ENCODE measurements at regions not wholly inside any gene's neighbourhood (a gene's known extent, or its start where the extent isn't known, plus 50 kb on each side); places are given as distances from the start of the nearest gene placed in this dataset.
"Not testable (repeated sequence)": the region's sequence is repeated elsewhere in the genome, so short reads cannot be mapped to it uniquely, and the experiment has no call there.

DNA sequence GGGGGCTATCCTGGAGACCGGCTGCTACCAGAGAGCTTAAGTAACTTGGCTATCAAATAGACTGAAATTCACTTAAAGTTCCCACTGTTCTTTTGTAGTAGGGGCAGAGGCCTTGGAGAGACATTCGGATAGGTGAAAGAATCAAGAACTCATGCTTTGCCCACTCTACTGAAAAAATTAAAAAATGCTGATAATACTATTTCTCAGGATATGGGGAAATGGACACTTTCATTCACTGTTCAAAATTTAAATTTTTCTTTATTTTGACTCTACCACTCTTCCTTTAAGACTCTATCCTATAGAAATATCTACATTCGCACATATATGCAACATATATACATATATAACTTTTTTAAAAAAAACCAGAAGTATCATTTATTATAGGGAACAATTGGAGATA, 117.8 kb upstream of the CHD6 start:
- in situ Hi-C loops (cut with HindIII; ENCODE audit: low sequenced_read_pairs) = no loop called here

DNA sequence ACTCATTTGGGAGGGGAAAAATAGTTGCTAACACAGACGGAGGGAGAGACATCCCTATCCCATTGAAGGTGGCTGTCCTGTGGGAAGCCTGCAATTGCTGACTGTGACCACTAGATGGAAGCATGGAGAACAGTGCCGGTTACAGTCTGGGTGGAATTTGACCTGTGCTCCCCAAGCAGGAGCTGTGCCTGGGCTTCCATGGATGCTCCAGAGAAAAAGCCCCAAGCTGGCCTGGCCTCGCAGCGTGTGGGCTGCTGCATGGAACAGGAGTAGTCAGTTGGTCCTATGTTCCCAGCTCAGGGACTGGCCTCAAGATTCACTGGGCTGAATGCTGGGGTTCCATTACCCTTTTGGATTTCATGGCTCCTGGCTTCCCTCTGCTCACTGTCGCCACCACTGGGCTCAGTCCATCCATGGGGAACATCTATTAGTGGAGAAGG, 116.3 kb upstream of the CHD6 start:
- in situ Hi-C loops (cut with HindIII; ENCODE audit: low sequenced_read_pairs) = no loop called here

DNA sequence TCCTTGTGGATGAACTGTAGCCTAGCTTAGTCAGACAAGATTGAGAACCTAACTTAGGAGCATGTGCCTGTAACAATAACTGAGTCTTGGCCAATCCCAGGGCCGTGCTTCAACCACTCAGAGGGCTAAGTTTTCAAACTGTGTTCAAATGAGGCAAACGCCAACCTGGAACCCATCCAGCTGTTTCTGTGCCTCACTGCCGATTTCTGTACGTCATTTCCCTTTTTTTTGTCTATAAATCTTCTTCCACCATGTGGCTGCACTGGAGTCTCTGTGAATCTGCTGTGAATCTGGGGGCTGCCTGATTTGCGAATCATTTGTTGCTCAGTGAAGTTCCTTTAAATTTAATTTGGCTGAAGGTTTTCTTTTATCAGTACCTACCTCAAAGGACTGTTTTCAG, 115.0 kb upstream of the CHD6 start:
- in situ Hi-C loops (cut with HindIII; ENCODE audit: low sequenced_read_pairs) = no loop called here

DNA sequence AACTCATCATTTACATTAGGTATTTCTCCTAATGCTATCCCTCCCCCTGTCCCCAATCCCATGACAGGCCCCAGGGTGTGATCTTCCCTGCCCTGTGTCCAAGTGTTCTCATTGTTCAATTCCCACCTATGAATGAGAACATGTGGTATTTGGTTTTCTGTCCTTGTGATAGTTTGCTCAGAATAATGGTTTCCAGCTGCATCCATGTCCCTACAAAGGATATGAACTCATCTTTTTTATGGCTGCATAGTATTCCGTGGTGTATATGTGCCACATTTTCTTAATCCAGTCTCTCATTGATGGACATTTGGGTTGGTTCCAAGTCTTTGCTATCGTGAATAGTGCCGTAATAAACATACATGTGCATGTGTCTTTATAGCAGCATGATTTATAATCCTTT, 113.0 kb upstream of the CHD6 start:
- in situ Hi-C loops (cut with HindIII; ENCODE audit: low sequenced_read_pairs) = not testable (repeated sequence)

DNA sequence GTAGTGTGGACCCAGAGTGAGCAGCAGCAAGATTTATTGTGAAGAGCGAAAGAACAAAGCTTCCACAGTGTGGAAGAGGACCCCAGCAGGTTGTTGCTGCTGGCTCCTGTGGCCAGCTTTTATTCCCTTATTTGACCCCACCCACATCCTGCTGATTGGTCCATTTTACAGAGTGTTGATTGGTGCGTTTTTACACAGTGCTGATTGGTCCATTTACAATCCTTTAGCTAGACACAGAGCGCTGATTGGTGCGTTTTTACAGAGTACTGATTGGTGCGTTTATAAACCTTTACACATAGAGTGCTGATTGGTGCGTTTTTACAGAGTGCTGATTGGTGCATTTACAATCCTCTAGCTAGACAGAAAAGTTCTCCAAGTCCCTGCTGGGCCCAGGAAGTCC, 109.5 kb upstream of the CHD6 start:
- in situ Hi-C loops (cut with HindIII; ENCODE audit: low sequenced_read_pairs) = not testable (repeated sequence)

DNA sequence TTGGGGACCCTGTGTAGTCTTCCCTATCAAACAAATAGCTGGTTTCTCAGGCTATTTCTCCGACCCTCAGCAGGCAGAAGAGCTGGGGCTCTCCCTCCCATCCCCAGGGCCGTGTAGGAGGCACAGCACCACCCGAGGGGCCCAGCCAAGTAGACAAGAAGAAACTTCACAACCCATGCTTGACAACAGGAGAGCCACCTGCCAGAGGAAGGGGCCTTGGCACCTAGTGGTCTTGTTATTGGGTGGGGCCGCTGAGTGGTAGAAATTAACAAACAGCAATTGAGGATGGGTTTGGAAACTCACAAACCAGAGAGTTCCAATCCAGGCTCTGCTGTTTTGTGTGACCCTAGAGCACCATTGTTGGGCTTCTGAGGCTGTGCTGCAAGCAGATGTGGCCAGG, 108.5 kb upstream of the CHD6 start:
- in situ Hi-C loops (cut with HindIII; ENCODE audit: low sequenced_read_pairs) = no loop called here

DNA sequence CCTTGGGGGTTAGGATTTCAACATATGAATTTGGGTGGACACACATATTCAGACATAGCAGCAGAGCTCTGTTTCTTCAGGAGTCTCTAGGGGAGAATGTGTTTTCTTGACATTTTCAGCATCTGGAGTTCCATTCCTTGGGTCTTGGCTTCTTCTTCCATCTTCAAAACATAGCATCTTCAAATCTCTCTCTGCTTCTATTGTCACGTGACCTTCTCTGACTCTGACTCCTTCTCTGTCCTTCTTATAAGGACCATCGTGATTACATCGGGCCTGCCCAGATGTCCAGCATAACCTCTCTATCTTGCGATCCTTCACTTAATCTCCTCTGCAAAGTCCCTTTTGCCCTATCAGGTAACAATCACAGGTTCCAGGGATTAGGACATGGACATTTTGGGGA, 101.0 kb upstream of the CHD6 start:
- in situ Hi-C loops (cut with HindIII; ENCODE audit: low sequenced_read_pairs) = no loop called here

DNA sequence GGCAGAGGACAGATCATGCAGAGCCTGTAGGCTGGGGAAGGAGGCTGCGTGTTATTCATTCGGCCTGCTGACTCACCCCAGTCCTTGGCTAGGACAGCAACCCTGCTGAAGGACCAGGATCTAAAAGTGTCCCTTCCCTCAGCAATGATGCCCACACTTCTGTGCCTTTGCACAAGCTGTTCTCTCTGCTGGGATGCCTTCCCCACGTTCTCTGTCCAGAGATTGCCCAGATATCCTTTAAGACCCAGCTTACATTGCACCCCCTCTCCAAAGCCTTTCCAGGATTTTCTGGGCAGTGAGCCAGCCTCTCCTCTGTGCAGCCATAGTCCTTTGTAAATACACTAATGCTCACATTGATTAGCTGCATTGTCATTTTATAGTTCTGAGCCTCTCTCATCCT, 99.3 kb upstream of the CHD6 start:
- in situ Hi-C loops (cut with HindIII; ENCODE audit: low sequenced_read_pairs) = no loop called here

DNA sequence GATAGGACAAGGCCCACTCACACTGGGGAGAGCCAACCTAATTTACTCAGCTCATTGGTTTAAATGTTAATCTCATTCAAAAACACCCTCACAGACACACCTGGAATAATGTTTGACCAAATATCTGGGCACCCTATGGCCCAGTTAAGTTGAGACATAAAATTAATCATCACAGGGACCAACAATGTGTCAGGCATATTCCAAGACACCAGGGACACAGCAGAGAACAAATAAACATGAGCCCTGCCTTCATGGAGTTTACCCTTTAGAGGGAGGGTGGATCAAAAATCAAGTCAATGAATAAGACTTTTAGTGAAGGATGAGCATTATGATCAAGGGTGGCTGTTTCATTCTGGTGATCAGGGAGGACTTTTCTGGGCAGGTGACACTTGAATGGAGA, 98.7 kb upstream of the CHD6 start:
- in situ Hi-C loops (cut with HindIII; ENCODE audit: low sequenced_read_pairs) = no loop called here

DNA sequence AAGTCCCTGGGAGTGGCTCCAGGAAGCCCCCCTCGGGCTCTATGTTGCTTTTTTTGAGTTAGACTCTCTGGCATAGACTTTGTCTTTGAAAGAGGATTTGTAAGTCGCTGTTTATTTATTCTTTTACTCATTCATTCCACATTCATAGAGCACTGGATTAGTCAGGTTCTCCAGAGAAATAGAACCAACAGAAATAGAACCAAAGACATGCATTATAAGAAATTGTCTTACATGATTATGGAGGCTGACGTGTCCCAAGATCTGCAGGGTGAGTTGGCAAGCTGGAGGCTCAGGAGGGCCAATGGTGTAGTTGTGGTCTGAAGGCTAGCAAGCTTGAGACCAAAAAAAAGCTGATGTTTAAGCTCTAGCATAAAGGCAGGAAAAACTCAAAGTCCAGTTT, 98.3 kb upstream of the CHD6 start:
- in situ Hi-C loops (cut with HindIII; ENCODE audit: low sequenced_read_pairs) = no loop called here

DNA sequence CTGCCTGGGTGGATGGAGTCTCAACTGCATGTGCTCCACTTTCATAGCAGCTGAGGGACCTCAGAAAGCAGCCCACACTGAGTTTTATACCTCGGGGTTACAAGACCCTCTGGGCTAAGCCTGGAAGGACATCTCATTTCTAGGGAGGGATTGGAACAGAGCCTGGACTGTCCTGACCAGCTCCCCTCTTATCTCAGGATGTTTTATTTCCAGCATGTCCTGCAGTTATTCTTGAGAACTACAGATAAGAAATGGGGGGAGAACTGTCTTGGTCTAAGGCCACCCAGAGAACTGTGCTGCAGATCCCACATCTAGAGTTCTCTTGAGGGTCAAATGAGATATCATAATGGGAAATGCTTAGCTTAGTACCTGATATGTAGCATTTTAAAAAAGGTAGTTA, 97.3 kb upstream of the CHD6 start:
- in situ Hi-C loops (cut with HindIII; ENCODE audit: low sequenced_read_pairs) = no loop called here

DNA sequence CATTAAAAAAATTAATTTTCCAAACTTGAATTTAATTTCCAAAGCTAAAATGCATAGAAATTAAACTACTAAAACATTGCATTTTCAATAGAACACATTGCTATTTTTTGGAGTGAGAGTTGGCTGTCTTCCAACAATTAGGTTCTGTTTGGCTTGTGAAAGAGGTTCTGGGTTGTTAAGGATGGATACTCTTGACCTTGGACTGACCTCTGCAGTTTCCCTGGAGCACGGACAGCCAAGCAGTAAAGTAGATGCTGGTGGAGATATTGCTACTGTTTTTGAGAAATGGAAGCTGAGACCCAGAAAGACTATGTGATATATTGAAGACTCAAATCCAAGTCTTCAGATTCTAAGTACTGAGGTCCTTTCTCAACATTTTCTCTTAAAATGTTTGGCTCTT, 95.9 kb upstream of the CHD6 start:
- in situ Hi-C loops (cut with HindIII; ENCODE audit: low sequenced_read_pairs) = no loop called here

DNA sequence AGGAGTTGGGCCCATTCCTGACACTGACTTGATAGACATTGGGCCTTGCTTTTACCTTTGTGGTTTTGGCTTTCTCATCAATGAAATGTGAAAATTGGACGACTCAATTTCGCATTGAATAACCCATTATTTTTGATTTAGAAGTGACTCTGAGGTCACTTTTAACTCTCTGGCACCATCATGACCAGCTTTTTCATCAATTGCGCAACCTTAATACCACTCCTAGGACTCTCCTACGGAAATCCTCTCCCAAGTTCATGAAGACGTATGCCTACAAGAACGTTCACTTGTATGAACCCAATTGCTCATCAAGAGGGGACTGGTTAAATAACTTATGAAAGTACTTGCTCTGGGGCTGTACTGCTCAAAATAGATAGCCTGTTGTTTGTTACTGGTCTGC, 86.7 kb upstream of the CHD6 start:
- in situ Hi-C loops (cut with HindIII; ENCODE audit: low sequenced_read_pairs) = no loop called here

DNA sequence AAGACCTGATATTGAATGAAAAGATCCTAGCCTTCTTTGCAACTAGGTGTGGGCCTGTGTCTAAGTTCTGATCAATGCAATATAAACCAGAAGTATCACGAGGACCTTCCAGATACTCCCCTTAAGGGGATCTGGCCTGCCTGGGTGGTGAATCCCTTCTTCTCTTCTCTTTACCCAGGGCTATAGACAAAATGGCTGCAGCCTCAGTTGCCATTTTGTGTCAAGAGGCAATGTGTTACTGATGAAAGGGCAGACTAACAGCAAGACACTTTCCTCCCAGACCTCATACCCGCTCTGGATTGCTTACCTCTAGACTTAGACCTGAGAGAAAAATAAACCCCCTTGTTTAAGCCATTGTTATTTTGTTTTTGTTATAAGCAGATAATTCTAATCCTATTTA, 84.5 kb upstream of the CHD6 start:
- in situ Hi-C loops (cut with HindIII; ENCODE audit: low sequenced_read_pairs) = no loop called here

DNA sequence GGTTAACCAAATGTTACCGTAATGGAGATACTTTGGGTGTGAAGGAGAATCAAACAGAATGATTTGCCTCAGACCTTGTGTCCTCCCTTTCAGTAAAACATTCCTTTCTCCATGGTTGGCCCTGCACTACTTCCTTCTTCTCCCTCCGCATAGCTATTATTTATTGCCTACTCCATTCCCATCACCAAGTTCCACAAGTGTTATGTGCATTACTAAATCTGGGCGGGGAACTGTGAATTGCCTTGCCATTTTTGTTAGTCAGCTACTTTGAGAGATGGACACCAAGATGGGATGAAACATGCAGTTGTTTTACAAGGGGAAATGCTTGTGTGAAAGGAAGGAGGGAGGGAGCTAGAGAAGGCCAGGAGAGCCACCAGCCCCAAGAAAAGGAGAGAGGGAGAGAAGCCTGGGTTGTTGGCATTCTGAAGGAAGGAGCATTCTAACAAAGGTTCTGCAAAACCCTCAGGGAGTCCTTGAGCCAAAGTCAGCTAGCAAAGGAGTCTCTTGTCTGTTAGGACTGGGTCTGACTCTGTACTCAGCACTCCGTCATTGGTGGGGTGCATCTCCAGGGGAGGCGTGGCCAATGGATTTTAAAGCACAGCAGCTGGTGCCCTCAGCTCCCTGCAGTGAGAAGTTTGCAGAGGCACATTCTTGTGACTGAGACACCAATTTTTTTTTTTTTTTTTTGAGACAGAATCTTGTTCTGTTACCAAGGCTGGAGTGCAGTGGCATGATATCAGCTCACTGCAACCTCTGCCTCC, 83.6 kb upstream of the CHD6 start:
- in situ Hi-C loops (cut with HindIII; ENCODE audit: low sequenced_read_pairs) = no loop called here

DNA sequence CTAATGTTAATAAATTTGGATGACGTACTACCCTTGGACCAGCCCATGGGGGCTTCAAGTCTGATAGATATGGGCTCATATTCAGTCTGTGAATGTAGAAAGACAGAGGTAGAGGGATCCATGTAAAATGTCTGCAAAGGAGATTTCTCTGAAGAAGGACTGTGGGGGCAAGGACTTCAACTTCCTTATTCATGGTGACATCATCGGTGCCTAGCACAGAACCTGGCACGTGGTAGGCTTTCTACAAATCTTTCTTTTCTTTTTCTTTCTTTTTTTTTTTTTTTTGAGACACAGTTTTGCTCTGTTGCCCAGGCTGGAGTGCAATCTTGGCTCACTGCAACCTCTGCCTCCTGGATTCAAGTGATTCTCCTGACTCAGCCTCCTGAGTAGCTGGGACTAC, 81.5 kb upstream of the CHD6 start:
- in situ Hi-C loops (cut with HindIII; ENCODE audit: low sequenced_read_pairs) = not testable (repeated sequence)

DNA sequence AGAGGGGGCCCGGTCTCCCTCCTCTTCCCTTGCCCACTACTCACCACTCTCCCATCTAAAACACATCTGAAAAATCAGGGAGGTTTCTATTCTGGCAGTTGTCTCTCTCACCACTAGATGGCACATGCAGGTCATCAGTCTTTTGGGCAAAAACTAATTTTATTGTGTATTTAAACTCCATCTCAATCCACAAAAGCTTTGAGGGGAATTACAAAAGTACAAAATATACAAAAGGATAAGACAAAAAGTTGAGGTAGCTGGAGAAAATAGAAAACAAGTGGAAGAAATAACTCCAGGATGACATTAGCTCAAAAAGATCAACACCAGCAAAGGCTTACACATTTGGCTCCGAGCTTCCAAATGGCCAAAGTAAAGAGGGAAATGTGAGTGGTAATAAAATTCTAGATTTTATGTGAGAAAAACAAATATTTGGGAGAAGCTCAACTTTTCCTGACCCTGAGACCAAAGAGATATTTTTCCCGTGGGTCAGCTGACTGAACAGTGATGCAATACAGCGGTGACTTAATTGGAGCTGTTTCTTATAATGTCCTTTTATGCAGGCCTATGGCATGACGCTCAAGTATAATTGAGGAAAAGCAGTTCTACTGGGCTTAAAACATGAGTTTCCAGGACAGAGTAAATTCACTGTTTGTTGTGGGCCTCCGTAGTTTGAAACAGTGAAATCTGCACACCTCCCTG, 79.8 kb upstream of the CHD6 start:
- in situ Hi-C loops (cut with HindIII; ENCODE audit: low sequenced_read_pairs) = no loop called here

DNA sequence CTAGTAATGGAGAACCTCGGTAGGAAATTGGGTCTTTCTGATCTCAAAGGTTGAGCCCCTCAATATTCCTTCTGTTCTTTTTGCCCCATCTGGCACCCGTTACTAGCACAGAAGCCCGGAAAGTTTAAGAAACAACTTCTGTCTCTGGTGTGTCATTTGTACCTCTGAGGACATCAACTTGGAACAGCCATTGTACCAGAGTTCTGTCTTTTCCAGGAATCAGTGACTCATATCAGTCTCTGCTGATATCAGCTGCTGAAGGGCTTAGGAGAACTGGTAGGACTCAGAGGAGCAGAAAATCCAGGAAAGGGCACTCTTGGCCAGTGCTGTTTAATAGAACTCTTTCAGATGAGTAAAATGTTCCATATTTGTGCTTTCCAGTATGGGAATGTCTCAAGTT, 78.3 kb upstream of the CHD6 start:
- in situ Hi-C loops (cut with HindIII; ENCODE audit: low sequenced_read_pairs) = no loop called here

DNA sequence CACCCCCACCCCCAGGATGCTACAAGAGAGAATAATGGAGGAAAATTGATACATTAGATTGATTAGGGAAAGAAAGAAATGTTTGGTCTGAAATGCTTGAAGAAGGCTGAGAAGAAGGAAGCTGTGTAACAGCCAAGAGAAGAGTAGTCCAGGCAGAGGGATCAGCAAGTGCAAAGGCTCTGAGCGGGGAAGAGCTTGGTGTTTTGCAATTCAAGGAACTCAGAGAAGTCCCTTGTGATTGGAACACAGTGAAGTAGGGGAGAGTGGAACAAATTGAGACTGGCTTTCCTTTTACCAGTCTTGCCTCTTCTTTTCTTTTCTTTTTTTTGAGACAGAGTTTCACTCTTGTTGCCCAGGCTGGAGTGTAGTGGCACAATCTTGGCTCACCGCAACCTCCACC, 76.6 kb upstream of the CHD6 start:
- in situ Hi-C loops (cut with HindIII; ENCODE audit: low sequenced_read_pairs) = no loop called here

DNA sequence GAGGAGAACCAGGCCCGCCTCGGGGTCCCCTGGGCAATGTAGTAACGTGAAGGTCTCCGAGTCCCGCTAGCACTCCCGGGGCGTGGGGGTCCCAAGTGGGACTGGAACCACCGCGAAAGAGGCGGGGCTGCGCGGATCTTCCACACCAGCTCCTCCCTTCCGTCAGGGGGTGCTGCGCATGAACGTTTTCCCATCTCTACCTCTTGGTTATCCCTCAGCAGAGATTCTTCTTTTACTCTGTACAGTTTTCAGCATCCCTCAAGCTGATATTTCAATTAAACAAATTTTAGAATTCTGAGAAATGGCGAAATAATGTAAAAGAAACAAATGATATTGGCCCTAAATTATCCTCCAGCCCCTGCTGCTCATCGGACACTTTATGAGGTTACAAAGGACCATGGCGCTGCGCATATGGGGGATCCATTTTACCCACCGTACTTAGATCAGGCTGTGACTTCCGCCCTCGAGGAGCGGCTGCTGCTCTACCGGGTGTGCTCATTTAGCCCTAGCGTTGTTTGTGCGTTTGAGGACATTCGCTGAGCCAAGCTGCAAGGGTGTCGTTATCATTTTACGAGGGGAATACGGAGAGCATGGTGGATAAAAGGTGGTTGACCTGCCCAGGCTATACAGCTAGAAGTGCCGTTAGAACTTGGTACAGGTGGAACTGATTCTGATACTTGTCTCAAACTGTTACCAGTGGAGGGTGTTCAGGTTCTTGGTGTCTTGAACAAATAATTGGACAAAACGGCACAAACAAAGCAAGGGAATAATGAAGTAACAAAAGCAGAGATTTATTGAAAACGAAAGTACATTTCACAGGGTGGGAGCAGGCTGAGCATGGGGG, 75.2 kb upstream of the CHD6 start:
- in situ Hi-C loops (cut with HindIII; ENCODE audit: low sequenced_read_pairs) = no loop called here

DNA sequence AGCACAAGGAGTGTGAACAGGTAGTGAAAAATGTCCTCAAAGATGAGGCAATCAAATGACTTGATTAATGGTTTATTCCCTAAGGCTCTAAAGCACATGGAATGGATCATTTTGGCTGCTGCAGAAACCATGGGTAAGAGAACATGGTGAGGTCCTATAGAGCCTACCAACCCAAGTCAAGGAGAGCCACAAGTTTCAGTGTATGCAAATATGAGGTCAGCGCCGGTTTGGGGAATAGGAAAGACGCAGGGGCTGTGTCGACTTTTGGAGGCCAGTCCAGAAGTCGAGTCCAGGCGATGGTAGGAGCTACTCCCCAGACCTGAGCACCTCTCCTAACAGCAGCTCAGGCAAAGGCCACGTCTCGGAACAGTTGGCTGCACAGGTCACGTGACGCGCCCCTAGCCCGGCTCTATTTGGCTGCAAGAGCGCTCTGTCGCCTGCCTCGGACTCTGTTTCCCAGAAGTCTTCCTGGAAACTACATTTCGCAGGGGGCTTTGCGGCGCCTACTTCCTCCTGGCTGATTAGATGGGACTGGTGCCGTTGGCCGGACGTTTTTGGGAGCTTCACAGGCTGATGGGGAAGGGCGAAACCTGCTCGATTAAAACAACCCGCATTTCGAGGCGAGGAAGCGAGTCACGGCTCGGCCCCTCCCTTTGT, 74.4 kb upstream of the CHD6 start:
- in situ Hi-C loops (cut with HindIII; ENCODE audit: low sequenced_read_pairs) = no loop called here
